H7 (cell line): ENCODE measurements at regions not wholly inside any gene's neighbourhood (a gene's known extent, or its start where the extent isn't known, plus 50 kb on each side); places are given as distances from the start of the nearest gene placed in this dataset.

Source experiments
- DNase-seq: peaks from one replicate; pipeline ENCODE4 v3.0.0; 2012
- H3K27me3 ChIP-seq: 2 replicates; pipeline ENCODE4 v1.6.0; 2011; ENCODE audit warnings: mild to moderate bottlenecking, low read length; ENCODE audit not compliant: control insufficient read depth, insufficient read depth
- H3K36me3 ChIP-seq: replicated peaks from 2 replicates; pipeline ENCODE4 v1.5.1; 2011; ENCODE audit warnings: low read length; ENCODE audit not compliant: control insufficient read depth, insufficient read depth
- H3K4me3 ChIP-seq: 2 replicates; pipeline ENCODE4 v1.5.1; 2011; ENCODE audit warnings: low read depth, mild to moderate bottlenecking, control low read depth, low read length, moderate library complexity; ENCODE audit not compliant: insufficient read depth

- DNase-seq, result peak; percentile 27
- Histone ChIP-seq H3K36me3 (no peaks in the 10 kb centered on the region), H3K4me3 (no peak overlapping the region), H3K27me3 (no peaks in the 10 kb centered on the region)
Observed at GRCh38 chr7:94330269-94331020, 64.2 kb upstream of the COL1A2 start.

- DNase-seq, result no peak
- no peak overlapping the region for H3K4me3 ChIP-seq
- H3K27me3 ChIP-seq, result no peaks in the 10 kb centered on the region
- no peaks in the 10 kb centered on the region for H3K36me3 ChIP-seq
Observed at GRCh38 chr7:94332571-94332970, 62.1 kb upstream of the COL1A2 start.

GRCh38 chr7:94333810-94334209 is 60.9 kb upstream of the COL1A2 start:
- no peak overlapping the region for H3K4me3 ChIP-seq
- no peaks in the 10 kb centered on the region for H3K27me3 ChIP-seq
- H3K36me3 ChIP-seq, result no peaks in the 10 kb centered on the region
- no peak for DNase-seq

GRCh38 chr7:94335586-94335985 is 59.1 kb upstream of the COL1A2 start:
- no peaks in the 10 kb centered on the region for H3K27me3 ChIP-seq
- no peak for DNase-seq

GRCh38 chr7:94336009-94336408 is 58.7 kb upstream of the COL1A2 start:
- no peaks in the 10 kb centered on the region for H3K36me3 ChIP-seq
- H3K27me3 ChIP-seq, result no peaks in the 10 kb centered on the region
- DNase-seq, result no peak
- H3K4me3 ChIP-seq, result no peak overlapping the region

More at GRCh38 chr7:94335586-94335985, 59.1 kb upstream of the COL1A2 start:
- Histone ChIP-seq H3K4me3 (no peak overlapping the region), H3K36me3 (no peaks in the 10 kb centered on the region)

- no peaks in the 10 kb centered on the region for H3K27me3 ChIP-seq
- DNase-seq, result no peak
- H3K36me3 ChIP-seq, result no peaks in the 10 kb centered on the region
- H3K4me3 ChIP-seq, result no peak overlapping the region
Observed at GRCh38 chr7:94338921-94339371, 55.7 kb upstream of the COL1A2 start.

GRCh38 chr7:94344826-94345225 is 49.9 kb upstream of the COL1A2 start:
- no peak overlapping the region for H3K4me3 ChIP-seq
- no peak for DNase-seq
- no peaks in the 10 kb centered on the region for H3K36me3 ChIP-seq
- H3K27me3 ChIP-seq, result no peaks in the 10 kb centered on the region
